ENCODE measurements at regions not wholly inside any gene's neighbourhood (a gene's known extent, or its start where the extent isn't known, plus 50 kb on each side); places are given as distances from the start of the nearest gene placed in this dataset.

DNA sequence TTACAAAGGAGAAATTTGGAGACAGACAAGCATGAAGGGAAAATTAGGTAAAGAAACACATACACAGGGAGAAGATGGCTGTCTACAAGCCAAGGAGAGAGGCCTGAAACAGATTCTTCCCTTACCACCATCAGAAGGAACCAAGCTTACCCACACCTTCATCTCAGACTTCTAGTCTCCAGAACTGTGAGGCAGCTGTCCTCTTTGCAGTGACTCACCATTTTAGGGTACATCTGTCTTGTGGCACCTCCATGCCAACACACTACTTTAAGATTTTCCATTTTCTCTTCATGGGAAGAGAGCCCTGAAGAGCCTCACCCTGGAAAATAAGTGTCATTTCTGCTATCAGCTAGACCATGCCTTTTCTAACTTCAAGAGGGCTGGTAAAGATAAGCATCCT, 369.3 kb downstream of the FRK start:
- TF ChIP-seq POLR2A (IDR thresholded peaks at IDR 0.05; ENCODE audit: low read length) (no peak), GATA1 (IDR thresholded peaks at IDR 0.05; ENCODE audit: low read depth, low read length) (no peak)
